HG03280 (cell line): ENCODE measurements at regions not wholly inside any gene's neighbourhood (a gene's known extent, or its start where the extent isn't known, plus 50 kb on each side); places are given as distances from the start of the nearest gene placed in this dataset.

Source experiments
- ATAC-seq: cut with Tn5 transposase; IDR thresholded peaks from one replicate; pipeline ENCODE4 v1.9.1; 2021; ENCODE audit warnings: mild to moderate bottlenecking, moderate library complexity; ENCODE audit not compliant: unreplicated experiment

- no peak for ATAC-seq
Measured at GRCh38 chr14:54172114-54172513, 215.5 kb upstream of the BMP4 start.

- ATAC-seq: no peak
Measured at GRCh38 chr14:54172562-54172961, 215.9 kb upstream of the BMP4 start.

GRCh38 chr14:54173802-54174201, 217.2 kb upstream of the BMP4 start:
- no peak for ATAC-seq

DNA sequence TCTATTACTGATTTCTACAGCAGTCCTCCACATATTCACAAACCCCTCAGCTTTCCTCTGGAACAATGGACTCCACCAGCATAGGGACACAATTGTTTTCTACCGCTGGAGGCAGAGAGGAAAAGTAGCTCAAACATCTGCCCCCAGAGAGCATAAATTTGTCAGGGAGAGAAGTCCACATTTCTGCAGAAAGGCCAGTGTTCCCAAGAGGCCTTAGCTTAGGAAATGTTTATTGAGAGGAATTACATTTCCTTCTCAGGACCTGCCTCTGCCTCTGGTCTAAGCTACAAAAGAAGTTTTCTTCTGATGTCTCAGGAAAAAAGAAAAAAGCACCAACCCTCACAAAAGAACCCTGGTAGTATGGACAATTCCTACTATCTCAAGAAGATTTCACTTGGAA, 217.8 kb upstream of the BMP4 start:
- ATAC-seq: no peak

DNA sequence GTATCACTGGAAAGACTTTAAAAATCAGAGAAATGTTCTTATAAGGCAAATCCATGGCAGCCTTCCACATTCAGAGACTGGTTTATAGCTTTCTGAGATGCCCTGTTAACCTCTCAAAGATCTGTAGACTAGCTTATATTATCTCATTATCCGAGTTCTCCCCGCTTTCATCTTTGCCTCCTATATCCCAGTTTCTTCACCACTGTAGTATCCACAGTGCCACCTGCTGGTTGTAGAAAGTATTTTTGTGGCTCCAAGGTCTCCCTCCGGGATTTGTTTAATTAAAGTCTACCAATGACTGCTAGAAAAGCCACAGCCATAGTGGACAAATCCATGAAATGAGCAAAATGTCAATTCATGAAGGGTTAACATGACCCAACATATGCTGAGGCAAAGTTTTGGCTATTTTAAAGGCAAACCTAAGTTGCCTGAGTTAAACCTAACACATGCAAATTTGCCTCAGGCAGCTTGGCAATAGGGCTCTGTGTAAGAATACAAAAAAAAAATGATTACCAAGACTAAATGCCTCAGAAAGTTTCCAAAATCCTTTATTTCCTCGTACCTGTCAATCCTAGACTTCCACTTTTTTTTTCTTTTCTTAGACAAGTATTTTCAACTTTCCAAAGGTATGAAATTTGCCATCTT, 218.8 kb upstream of the BMP4 start:
- ATAC-seq: no peak

DNA sequence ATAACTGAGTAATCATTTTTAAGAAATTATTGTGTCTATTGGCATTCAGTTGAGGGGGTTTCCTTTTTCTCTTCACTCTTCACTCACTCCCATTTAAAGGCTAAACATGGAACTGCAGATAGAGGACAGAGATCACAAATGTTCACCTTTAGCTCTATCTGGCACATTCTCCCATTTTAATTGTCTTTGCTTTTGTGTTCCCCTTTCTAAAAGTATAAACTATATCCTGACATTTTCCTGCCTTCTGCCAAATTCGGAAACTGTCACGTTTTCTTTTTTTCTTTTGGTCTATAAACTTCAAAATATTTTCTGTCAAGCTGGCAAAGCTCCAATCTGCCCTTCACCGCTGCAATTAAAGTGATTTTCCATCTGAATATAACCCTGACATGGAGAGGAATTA, 219.8 kb upstream of the CDKN3 start:
- no peak for ATAC-seq

- no peak for ATAC-seq
Measured at GRCh38 chr14:54177641-54178621, 218.9 kb upstream of the CDKN3 start.

GRCh38 chr14:54182419-54183045, 214.3 kb upstream of the CDKN3 start:
- ATAC-seq: no peak

DNA sequence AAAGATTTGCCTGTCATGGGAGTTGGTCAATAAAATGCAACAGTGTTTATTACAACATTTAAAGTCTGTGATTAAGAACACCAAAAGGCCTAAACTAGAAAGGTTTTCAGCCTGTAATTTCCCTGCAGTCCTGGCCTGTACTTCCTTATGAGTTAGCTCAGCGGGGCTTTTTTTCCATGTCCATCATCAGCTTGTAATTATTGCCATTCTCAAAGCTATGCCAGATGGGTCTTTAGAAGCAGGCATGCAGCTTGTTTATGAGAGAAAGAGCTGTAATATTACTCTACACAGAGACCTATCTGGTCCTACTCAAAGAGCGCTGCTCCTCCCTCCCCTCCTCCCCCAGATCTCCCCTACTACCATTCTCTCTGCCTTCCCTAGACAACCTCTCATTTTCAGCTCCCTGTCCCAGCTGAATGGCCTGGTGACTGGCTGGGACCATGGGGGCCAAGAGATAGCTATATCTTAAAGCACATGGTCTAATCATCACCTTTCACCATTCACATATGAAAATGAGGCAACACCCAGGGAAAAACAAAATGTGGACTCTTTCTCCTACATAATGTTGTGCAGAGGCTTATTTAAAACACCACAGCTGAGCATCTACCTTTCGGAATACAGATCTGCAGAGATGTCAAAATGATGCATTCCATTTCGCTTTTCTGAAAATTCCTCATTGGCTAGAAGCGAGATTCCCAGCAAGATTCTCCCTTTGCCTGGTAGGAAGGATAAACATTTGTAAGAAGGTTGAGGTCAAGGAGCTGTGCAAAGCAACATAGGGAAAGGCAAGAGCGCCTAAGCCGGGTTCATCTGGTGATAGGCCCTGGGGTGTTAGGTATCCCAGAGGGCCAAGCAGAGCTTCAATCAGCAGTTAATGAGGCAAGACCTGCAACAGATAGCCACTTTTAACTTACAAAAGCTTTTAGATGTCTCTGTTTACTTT, 209.7 kb upstream of the CDKN3 start:
- no peak for ATAC-seq

DNA sequence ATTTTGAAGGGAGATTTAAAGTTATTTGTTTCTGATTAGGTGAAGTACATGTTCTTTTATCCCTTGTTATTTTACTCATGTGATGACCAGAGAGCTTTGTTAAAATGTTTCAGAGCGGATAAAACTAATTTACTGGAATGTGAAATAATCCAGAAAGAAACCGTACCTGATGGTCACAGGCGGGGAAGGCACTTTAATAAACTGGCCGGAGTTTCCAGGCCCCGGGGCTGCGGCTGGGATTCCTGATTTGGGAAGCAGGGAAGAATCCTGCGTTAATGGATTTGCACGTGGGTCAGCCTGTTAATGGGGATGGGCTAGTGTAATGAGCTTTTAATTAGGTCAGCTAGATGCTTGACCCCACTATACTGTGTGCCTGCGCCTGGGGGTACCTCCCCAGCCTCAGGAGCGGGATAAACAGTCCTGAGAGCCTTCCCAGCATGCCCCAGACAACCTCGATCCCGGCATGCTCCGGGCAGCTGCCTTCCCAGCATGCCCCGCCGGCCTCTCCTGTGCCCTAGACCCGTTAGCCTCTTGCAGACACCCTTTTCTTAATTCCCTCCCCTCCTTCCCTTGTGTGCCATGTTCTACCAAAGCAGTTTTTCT, 208.6 kb upstream of the CDKN3 start:
- ATAC-seq: no peak

GRCh38 chr14:54189333-54189732, 207.5 kb upstream of the CDKN3 start:
- no peak for ATAC-seq

DNA sequence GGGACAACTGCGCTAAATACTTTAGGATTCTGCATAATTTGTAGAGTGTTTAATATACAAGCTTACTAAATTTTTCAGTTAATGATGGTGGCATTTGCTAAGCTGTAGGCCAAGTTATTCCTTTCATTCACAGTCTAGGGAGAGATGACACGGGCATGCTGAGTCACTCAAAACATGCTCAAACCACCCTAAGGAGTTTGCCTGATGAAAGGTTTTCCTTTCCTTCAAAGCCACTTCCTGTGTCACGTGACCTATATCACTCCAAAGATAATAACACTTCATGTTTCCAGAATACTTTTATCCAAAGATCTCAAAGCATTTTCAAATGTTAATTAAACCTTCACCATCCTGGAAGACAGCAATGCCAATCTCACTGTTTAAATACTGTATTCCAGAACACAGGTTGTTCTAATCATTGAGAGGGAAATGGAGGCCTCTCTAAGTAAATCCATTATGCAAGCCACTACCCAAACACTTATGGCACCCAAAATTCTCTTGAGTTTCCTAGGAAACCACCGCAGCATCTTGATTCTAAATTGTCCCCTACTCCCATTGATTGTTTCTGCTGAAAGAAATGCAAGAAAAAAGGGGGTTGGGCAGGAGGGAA, 207.0 kb upstream of the CDKN3 start:
- ATAC-seq: no peak

DNA sequence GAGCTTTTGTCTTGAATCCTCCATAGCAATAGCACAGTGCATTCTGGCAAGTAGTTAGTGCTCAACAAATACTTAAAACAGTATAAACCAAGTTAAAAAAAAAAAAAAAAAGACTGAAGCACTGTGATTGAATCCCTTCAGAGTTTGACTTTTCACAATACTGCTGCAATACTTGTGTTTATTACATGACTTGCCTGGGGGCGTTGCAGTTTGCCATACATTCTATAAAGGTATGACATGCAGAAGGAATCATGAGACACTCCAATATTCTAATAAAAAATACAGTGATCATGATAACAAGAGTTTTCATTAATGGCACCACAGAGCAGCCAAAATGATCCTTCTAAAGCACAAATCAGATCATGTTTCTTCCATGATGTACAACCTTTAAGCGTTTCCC, 205.0 kb upstream of the CDKN3 start:
- ATAC-seq: no peak

DNA sequence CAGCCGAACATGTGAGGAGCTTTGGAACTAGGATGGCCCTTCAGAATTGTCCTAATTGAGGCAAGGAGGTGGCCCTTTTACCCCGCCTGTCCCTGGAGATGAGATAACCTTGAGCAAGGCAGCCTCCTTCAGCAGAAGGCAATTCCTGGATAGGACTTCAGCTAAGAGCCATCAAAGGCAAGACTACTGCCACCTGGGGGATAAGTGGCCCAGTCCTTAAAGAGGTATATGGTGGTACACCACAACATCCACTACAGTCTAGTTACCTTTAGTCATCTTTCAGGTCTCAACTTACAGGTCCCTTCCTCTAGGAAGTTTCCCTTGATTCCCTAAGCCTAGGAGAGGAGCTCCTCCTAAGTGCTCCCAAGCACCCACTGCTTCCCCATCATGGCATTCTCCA, 204.2 kb upstream of the CDKN3 start:
- ATAC-seq: no peak

DNA sequence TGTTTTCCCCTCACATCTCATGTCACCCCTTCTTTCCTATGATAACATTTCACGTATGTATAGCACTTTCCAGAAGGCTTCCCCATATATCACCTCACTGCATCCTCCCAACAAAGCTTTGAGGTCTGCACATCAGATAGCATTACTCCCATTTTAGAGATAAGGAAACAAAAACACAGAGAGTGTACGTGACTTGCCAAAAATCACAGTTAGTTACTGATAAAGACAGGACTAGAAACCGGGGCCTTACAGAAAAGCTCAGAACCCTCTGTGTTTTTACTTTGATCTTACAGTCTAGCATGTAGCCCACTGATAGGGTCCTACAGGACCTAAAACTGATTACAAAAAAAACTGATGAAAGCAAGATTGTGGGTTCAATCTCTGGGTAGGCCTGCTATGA, 202.9 kb upstream of the CDKN3 start:
- ATAC-seq: no peak

DNA sequence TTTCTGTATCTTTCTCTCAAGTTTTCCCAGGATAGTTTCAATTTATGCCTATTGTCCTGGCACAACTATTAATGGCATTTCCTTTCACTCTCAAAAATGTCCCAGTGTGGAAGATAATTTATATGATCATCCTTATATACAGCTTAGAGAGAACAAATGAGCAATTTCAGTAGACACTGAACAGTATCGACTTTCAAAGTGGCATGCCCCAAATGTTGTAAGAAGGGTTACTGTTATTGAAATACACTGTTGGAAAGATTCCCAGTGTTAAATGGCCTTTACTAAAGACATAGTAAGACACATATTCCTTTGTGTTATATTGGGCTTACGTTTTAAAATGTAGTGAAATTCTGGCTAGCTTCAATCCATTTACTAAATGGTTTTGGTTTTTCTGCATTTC, 202.3 kb upstream of the CDKN3 start:
- ATAC-seq: no peak

GRCh38 chr14:54197369-54197768, 199.4 kb upstream of the CDKN3 start:
- no peak for ATAC-seq

DNA sequence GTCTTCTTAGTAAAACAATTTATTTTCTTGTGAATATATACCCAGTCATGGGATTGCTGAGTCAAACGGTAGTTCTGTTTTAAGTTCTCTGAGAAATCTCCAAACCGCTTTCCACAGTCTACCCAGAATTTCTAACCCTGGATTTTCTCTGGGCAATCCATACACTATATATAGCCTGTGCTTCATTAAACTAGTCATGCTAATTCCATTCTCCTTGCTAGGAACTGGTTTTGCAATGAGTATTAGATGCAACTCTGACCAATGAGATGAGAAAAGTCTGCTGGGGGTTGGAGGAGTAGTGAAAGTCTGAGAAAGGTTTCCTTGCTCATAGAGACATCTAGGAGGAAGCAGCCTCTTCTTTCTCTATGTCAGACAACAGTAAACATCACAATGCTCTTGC, 196.1 kb upstream of the CDKN3 start:
- no peak for ATAC-seq

DNA sequence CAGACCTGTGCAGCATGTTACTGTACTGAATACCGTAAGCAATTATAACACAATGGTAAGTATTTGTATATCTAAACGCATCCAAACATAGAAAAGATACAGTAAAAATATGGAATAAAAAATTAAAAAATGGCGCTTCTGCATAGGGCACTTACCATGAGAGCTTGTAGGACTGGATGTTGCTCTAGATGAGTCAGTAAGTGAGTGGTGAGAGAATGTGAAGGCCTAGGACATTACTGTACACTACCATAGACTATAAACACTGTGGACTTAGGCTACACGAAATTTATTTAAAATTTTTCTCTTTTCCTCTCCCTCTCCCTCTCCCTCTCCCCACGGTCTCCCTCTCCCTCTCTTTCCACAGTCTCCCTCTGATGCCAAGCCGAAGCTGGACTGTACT, 194.5 kb upstream of the CDKN3 start:
- ATAC-seq: no peak

GRCh38 chr14:54206516-54206915, 190.3 kb upstream of the CDKN3 start:
- no peak for ATAC-seq
